Lower lobe of right lung (tissue), 2 donors: ENCODE measurements at regions not wholly inside any gene's neighbourhood (a gene's known extent, or its start where the extent isn't known, plus 50 kb on each side); places are given as distances from the start of the nearest gene placed in this dataset.

Experiments
- ATAC-seq, 2 donors: fragments of 200-7000 bp; cut with Tn5 transposase; one replicate each; pipeline ENCODE4 v1.9.1; 2020 to 2022; ENCODE audit warnings: mild to moderate bottlenecking in 2 of 2, moderate library complexity in 2 of 2
- DNase-seq: peaks from one replicate; pipeline ENCODE4 v3.0.0-alpha.2; 2020
- H3K27ac ChIP-seq: fragments of 200-600 bp; one replicate; pipeline ENCODE4 v1.8.0; 2022
- H3K27me3 ChIP-seq: fragments of 200-600 bp; one replicate; pipeline ENCODE4 v1.8.0; 2022; ENCODE audit warnings: low read depth
- H3K36me3 ChIP-seq: fragments of 200-600 bp; one replicate; pipeline ENCODE4 v1.8.0; 2022; ENCODE audit warnings: mild to moderate bottlenecking
- H3K4me1 ChIP-seq: fragments of 200-600 bp; one replicate; pipeline ENCODE4 v1.8.0; 2022
- H3K4me3 ChIP-seq: fragments of 200-600 bp; one replicate; pipeline ENCODE4 v1.8.0; 2022; ENCODE audit warnings: mild to moderate bottlenecking
- H3K9me3 ChIP-seq: fragments of 200-600 bp; one replicate; pipeline ENCODE4 v1.8.0; 2022
- intact Hi-C: fragments of 100-400 bp; cut with DNase I; formaldehyde crosslinking; loops from one replicate; pipeline ENCODE4 v1.11.0; 2022
- TF ChIP-seq, protein P1 (sequence below): fragments of 200-600 bp; IDR thresholded peaks from one replicate; pipeline ENCODE4 v1.8.0; 2022; ENCODE audit warnings: antibody characterized with exemption, mild to moderate bottlenecking
- donor health status: DM: no; HTN: yes; CAD: no; lungs with severe emphysema.

DNA sequence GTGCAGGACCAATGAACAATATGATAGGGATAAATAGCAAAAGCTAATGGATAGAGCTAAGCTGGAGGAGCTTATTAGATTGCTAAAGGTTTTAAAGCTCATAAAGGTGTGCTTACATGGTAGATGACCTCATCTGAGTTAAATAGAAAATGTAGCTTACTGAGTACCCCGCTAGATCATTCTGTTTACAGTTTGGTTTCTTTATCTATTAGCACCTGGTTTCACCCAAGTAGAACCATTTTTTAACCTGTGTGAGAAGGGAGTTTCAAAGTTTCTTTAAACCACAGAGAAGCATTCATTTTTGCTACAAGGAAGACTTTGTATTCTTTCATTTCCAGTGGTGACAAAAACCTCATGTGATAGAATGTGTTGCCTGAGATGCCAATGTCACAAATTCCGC is 1778.0 kb downstream of the LRRC4C start:
- Histone ChIP-seq H3K4me3 (no peak overlapping the region), H3K4me1 (no peaks in the 10 kb centered on the region), H3K36me3 (no peaks in the 10 kb centered on the region), H3K27me3 (no peaks in the 10 kb centered on the region), H3K9me3 (peaks cover 11% of the 10 kb centered on the region), H3K27ac (no peak overlapping the region)
- intact Hi-C loops = no loop called here
- no peak for ATAC-seq
- TF ChIP-seq, protein P1, sequence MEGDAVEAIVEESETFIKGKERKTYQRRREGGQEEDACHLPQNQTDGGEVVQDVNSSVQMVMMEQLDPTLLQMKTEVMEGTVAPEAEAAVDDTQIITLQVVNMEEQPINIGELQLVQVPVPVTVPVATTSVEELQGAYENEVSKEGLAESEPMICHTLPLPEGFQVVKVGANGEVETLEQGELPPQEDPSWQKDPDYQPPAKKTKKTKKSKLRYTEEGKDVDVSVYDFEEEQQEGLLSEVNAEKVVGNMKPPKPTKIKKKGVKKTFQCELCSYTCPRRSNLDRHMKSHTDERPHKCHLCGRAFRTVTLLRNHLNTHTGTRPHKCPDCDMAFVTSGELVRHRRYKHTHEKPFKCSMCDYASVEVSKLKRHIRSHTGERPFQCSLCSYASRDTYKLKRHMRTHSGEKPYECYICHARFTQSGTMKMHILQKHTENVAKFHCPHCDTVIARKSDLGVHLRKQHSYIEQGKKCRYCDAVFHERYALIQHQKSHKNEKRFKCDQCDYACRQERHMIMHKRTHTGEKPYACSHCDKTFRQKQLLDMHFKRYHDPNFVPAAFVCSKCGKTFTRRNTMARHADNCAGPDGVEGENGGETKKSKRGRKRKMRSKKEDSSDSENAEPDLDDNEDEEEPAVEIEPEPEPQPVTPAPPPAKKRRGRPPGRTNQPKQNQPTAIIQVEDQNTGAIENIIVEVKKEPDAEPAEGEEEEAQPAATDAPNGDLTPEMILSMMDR = no peak
- no peak for DNase-seq

DNA sequence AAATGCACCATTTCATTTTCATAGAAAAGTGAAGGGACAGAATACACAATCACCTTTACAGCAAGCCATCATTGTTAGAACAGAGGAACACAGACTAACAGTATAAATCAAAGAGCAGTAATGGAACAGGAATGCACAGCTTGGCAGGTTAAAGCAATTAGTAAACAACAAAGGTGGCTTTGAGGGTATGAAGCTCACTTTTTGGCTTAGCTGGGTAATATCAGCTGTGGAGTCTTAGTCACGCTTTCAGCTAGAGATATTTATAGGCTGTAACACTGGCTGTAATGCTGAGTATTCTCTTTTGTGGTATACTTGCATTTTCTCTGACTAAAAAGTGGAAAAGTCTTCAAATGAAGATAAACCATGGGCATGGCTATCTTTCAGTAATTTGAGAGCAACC is 1780.5 kb downstream of the LRRC4C start:
- Histone ChIP-seq H3K4me1 (no peaks in the 10 kb centered on the region), H3K27ac (no peak overlapping the region), H3K4me3 (no peak overlapping the region), H3K36me3 (no peaks in the 10 kb centered on the region), H3K27me3 (no peaks in the 10 kb centered on the region), H3K9me3 (peaks cover 11% of the 10 kb centered on the region)
- TF ChIP-seq, protein P1 = no peak
- intact Hi-C loops = no loop called here
- DNase-seq (no peak), ATAC-seq (no peak)

DNA sequence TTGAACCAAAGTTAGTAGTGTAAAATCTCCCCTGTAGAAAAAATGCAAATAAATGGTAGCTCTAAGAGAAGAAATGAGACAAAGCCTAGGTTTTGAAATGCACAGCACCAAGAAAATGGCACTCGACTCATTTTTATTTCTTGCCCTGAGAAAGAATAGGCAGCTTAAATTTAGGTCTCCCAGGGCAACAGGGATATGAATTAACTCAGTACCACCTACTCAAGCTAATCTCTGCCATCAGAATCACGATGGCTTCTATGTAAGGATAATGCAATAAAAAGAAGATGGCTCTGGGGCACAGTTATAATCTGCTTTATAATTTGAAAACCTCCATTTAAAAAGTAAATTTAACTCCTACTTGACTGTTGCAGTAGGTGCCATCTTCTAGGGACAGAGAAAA is 1784.3 kb downstream of the LRRC4C start:
- H3K9me3 ChIP-seq = peaks cover 6% of the 10 kb centered on the region
- TF ChIP-seq, protein P1 = no peak
- intact Hi-C loops = no loop called here
- H3K4me3 ChIP-seq = no peak overlapping the region
- H3K36me3 ChIP-seq = no peaks in the 10 kb centered on the region
- no peaks in the 10 kb centered on the region for H3K4me1 ChIP-seq
- no peak for ATAC-seq
- no peak for DNase-seq
- no peaks in the 10 kb centered on the region for H3K27me3 ChIP-seq
- H3K27ac ChIP-seq = no peak overlapping the region

DNA sequence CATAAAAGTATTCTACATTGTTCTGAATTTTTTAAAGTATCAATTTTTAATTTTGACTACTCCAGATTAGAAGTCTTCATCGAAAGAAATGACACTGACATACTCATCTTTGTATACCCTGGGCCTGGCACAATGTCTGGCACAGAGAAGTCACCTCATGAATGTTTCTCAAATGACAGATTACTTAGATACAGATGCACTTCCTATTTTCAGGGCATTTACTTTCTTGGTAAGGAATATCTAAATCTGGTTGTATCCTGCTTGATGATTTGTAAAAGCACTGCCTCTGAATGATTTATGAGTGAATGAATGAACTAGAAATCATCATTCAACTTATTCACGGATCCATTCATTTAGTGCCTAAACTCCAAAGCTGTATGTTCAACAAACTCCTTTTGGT is 1784.7 kb downstream of the LRRC4C start:
- Histone ChIP-seq H3K4me3 (no peak overlapping the region), H3K9me3 (peaks cover 2% of the 10 kb centered on the region), H3K4me1 (no peaks in the 10 kb centered on the region), H3K36me3 (no peaks in the 10 kb centered on the region), H3K27me3 (no peaks in the 10 kb centered on the region), H3K27ac (no peak overlapping the region)
- DNase-seq (no peak), ATAC-seq (no peak)
- TF ChIP-seq, protein P1 = no peak
- intact Hi-C loops = no loop called here

- no peak overlapping the region for H3K4me3 ChIP-seq
- no peaks in the 10 kb centered on the region for H3K36me3 ChIP-seq
- no peaks in the 10 kb centered on the region for H3K27me3 ChIP-seq
- intact Hi-C loops = no loop called here
- H3K9me3 ChIP-seq = no peaks in the 10 kb centered on the region
- DNase-seq = no peak
- TF ChIP-seq, protein P1 = no peak
- H3K4me1 ChIP-seq = no peaks in the 10 kb centered on the region
- no peak for ATAC-seq
- H3K27ac ChIP-seq = no peak overlapping the region
Observed at GRCh38 chr11:39674024-39674423, 1785.4 kb downstream of the LRRC4C start.

GRCh38 chr11:39668640-39669039 is 1790.8 kb downstream of the LRRC4C start:
- Histone ChIP-seq H3K9me3 (no peaks in the 10 kb centered on the region), H3K27me3 (no peaks in the 10 kb centered on the region), H3K4me3 (no peak overlapping the region), H3K27ac (no peak overlapping the region), H3K4me1 (no peaks in the 10 kb centered on the region), H3K36me3 (no peaks in the 10 kb centered on the region)
- intact Hi-C loops = no loop called here
- no peak for ATAC-seq
- DNase-seq = no peak
- TF ChIP-seq, protein P1 = no peak
